NCI-H2196 treated with DMSO at 0.1 percent for 48 hours (cell line): ENCODE measurements at regions not wholly inside any gene's neighbourhood (a gene's known extent, or its start where the extent isn't known, plus 50 kb on each side); places are given as distances from the start of the nearest gene placed in this dataset.

ENCODE experiments used
- DNase-seq: peaks from one replicate; lab custom pipeline; 2025; ENCODE audit not compliant: unreplicated experiment; lab: John Stamatoyannopoulos, UW

DNA sequence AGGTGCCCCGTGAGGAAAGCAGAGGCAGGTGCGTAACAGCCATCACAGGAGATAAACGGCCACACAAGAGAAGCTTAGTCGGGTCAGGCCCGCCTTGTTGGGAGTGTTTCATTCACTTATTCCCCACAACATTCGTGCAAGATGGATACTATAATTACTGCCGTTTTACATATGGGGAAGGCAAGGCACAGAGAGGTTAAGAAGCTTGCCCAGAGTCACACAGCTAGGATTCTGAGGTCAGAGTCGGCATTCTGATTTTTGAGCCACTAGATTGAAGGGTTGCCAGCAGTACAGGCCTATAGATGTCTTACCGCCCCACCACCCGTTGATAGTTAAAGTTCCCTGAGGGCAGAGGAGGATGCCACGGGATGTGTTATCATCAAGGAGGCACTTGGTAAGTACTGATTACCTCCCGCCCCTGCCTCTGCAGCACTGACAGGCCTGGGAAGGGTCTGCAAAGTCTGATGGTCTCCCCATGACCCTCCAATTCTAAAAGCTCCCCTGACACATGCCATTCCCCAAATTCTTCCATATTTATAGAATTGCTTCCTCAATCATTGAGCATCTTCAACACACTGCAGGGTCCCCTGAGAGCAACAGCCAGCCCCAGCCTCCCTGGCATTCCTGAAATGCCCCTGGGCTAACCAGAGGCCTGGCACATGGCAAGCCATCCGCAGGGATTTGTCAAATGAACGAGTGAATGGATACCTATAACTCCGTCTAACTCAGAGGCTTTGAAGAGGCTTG is 74.7 kb upstream of the CLDN14 start:
- no peak for DNase-seq

DNA sequence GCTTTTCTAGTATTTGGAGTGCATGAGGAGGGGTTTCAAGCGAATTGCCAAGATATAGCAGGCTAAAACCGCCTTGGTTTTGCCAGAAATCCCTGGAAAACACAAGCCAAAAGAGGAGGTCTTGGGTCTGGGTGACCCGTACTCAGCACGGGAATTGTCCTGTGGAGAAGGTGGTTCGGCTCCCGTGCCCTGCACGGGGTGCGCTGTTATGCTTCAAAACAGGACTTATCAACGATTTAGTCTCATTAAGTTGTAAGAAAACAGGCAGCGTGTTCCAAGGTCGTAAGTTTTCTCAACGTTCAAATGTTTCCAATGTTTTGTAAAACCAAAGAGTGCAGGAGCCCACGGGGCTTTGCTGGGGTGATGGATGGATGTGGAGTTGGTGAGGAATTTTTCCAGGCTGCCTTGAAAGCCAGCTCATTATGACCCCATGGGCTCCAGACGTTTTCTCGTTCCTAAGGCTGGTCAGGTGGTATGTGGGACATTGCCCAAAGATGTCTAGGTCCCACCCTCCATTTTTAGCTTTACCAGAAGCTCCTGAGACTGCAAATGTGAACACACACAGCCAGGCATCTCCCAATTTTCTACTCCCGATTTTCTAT is 75.4 kb upstream of the CLDN14 start:
- DNase-seq = no peak

DNA sequence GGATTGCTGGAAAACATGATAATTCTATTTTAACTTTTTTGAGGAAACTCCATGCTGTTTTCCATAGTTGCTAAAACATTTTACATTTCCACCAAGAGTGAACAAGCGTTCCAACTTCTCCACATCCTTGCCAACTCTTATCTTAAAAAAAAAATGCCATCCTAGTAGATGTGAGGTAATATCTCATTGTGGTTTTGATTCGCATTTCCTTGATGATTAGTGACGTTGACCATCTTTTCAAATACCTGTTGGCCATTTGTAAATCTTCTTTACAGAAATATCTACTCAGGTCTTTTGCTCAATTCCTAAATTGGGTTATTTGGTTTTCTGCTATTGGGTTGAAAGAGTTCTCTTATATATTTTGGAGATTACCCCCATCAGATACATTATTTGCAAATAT is 77.4 kb upstream of the CLDN14 start:
- DNase-seq = no peak

DNA sequence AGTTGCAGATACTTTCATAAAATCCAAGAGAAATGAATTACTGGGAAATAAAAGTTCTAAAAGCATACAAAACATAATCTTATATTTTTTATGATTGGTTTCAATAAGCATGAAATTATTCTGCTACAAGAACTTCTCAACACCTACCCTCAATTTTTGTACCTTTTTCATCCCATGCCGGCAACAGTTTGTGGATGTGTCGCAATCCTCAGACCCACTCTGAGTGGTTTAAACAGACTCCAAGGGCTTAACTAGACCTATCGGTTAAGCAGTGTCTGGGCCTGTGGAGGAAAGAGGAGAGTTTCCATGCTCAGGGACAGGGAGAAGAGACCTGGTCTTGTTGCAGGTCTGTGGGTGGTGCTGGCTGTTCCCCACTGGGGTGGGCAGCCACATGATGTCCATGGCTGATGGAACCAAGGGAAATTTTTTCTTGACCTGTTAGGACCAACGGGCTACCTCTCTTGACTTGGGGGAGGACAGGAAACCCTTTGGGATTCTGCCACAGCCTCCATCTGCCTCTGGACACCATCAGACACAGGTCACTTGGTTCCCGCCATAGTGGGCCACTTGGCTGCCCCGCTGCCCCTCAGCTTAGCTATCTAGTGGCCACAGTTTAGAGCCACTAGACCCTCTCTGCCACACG is 81.1 kb upstream of the CLDN14 start:
- DNase-seq = no peak

DNA sequence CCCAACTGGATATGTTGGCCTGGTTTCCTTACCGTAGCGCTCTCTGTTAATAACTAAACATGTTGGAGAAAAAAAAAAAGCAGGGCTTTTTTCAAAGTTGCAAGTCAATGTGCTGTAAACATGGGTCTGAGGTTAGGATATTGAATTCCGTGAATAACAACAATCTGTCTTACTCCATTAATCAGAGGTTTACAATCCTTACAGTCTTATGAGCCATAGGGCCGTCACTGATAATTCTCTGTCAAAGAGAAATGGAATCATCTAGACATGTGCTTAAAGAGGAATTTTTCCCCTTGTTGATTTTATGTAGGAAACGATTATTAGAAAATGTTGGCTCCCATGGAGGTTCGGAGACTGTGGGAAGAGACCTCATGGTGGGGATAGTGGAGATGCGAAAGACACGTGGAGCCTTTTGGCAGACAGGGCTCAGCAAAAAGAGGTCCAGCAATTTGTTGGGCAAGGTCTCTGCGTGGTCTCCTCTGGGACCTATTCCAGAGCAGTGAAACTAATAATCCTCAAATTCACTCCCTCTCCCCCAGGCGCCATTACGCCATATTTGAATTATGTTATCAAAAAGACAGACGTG is 83.5 kb upstream of the CLDN14 start:
- no peak for DNase-seq

DNA sequence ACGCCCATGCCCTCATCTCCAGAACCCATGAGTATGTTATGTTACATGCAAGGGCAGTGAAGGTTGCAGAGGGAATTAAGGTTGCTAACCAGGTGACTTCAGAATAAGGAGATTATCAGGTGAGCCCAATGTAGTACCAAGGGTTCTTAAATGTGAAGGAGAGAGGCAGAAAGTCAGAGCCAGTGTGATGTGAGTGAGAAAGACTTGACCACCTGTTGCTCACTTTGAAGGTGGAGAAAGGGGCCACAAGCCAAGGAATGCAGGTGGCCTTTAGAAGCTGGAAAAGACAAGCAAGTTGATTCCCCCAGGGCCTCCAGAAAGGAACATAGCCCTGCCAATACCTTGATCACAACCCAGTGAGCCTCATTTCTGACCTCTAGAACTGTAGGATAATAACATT is 84.7 kb upstream of the CLDN14 start:
- DNase-seq = no peak

DNA sequence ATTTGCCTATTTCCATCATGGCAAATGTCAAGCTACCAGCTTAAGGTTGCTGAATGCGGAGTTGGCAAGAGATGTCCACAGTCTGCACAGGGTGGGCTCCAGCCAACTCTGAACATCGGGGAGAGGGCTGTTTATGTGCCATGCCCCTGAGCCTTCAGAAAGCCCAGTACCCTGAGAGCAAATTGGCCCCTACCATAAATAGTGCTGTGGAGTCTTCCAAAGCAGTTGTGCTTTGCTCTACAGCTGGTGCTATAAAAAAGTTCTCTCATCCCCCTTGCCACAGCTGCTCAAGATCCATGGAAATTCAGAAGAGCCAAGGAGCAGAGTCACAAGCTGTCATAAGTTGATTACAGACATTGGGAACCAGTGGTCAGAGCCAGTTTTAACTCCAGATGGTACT is 85.6 kb upstream of the CLDN14 start:
- no peak for DNase-seq

DNA sequence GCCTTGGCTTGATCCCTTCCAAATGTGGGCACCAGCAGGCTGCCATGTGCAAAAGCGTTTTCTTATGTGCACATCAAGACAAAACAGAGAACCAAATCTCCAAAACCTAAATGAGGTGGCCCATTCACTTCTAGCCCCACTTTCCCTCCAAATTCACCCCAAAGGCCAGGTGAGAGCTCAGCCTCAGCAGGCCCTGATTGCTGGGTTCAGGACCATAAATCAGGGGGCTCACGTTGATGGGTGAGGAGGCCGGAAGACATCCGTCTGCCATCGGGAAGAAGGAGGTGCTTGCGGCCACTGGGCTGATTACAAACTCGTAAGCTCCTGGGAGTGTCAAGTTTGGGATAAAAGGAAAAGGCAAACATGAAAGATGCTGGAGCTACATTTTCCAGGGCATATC is 86.7 kb upstream of the CLDN14 start:
- no peak for DNase-seq

DNA sequence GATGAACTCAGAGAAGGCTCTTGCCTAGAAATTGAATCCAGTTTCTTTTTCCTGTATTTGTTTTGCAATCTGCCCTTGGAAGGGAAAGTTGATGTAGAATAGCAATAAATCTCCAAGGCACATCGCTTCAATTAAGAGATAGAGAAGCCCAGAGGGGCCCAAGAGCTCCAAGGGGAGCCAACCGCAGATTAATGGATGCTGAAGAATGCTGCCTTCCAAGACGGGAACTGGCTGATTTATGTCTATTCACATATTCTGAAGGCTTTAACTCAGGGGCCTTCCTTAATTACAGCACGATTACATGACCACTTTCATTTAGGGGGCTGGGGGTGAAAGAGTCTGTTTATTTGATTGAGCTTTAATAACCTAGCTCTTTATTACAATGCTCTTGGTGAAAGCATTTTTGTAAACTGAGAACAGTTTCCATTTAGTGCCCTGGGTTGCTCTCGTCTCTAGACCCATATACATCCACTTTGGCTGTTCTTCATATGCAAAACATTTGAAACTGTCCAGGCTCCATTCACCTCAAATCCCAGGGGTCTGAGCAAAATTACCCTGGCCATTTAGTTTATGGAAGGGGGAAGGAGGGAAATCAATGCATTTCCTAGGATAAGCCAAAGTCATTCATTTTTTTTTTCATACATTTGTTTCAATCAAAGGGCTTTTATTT is 87.4 kb upstream of the CLDN14 start:
- no peak for DNase-seq

DNA sequence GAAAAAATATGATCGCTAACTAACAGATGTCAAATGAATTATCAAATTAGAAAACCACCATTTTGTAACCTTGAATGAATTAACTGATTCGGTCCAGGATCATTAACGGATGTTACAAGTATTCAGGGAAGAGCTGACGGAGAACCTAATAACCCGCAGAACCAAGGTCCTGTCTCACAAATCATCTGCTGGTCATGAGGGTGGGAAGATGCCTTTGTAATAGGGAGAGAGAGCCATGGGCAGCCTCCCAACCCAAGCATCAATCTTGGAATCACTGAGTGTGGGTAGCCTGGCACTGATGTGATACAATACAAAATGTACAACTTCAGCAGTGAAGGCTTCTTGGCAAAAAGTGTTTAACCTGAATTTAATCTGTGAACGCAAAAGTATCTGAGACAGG is 89.6 kb upstream of the CLDN14 start:
- no peak for DNase-seq

DNA sequence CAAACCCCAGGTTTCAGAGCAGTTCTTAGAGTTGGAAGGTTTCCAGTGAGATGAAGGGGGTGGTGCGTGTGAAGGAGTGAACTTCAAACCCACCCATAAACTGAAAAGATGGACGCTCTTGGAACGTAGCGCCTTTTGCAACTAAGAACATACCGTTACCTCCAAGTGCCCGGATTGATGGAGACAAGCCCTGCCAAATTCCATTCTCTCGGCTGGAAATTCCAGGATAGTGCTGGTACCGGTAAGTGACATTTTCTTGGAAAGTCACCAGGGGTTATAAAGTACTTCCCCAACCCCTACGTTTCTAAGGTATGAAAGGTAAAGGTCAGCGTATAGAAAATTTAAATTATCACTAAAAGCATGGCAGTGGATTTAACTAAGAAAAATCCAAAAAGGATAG is 91.6 kb upstream of the CLDN14 start:
- no peak for DNase-seq

DNA sequence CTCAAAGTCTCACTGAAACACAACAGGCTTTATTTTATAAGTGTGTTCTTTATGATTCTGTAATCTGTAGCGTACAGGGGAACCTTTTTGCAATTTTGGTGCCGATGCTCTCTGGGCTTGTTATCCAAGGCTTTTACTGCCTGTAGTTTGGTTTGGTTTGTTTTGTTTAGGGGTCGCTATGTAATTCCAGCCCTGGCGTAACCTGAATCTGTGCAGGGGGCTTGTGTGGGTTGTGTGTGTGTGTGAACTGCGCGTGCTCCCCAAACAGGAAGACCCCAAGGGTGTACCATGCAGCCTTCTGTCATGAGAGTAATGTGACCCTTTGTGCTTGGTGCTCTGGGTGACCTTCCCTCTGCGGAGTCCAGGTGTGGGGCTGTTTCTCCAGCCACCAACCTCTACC is 92.1 kb upstream of the CLDN14 start:
- no peak for DNase-seq

DNA sequence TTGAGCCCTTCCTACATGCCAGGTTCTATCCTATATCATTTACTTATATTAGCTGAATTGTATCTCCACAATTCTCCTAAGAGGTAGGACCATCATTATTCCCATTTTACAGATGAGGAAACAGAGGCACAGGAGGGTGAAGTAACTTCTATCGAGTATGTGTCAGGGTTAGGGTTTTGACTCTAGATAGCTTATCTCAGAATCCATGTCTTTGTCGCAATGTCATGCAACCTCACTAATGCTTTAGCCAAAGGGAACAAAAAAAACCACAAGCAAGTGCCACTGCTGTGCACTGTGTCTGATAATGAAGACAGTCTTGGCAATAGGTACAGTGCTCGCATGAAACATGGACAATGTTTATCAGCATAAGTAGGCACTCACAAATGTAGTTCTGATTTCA is 95.4 kb upstream of the CLDN14 start:
- DNase-seq = no peak

DNA sequence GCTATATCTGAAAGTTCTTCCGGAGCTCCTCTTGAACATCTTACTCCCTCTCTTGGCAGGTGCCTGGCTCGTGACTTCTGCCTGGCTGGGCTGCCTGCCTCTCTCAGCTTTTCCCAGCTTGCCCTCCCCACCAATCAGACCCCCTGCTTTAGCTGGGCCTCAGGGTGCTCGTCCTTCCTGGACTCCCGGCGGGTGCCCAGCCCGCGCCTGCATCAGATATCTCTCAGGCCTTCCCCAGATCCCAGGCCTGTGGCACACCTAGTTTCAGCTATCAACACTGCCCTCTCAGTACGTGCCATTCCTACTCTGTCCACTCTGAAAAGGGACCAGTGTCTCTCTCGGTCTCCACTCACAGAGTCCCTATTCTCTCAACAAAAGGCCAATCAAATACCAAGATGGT is 96.5 kb upstream of the CLDN14 start:
- DNase-seq = no peak

DNA sequence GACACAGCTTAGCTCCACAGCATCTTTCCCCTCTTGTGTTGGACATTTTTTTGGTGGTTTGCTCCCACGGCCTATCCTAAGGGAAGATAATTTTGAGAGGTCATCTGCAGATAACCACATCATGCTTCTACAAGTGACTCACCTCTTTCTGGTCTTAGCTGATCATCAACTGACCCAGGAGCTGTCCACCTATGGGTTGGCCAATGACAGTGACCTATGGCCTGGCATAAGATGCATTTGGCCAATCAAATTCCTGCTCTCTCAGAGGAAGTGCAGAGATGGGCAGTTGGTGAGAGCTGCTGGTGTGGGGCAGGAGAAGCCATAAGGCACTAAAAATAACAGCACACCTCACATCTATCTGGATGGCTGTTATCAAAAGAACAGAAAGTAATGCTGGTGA is 100.0 kb upstream of the CLDN14 start:
- DNase-seq = no peak

DNA sequence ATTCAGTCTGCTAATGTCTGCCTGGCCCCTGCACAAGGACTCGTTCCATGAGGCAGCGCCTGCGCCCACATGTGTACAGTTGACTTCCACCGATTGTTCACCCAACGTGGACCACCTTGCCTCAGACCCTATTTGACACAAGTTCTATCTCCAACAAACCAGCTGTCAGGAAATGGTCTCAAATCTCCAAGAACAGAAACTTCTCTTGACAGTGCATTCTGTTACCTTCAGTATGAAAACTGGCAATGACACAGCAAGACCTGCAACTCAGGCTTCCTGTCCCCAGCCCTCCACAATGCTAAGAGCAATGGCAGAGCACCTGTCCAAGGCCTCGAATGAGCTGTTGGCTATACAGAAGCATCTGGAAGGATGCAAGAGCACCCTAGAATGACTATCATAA is 102.3 kb upstream of the CLDN14 start:
- no peak for DNase-seq

DNA sequence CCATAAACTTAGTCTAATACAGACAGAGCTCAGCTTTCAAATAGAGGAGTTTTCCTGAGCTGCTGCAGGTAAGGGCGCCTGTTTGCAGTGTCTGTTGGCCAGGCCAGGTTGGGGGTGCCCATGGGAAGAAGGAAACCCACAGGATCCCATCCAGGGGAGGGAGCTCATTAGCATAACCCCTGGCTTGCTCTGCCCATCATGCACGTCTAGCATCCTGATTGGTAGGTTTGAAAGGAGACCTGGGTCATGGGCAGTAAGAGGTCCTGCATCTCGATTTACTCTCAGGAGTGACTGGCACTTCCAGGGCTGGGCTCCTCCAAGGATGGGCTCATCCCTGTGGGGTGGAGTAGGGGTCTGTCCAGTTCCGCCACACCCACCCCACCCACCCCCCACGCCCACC is 103.7 kb upstream of the CLDN14 start:
- no peak for DNase-seq

DNA sequence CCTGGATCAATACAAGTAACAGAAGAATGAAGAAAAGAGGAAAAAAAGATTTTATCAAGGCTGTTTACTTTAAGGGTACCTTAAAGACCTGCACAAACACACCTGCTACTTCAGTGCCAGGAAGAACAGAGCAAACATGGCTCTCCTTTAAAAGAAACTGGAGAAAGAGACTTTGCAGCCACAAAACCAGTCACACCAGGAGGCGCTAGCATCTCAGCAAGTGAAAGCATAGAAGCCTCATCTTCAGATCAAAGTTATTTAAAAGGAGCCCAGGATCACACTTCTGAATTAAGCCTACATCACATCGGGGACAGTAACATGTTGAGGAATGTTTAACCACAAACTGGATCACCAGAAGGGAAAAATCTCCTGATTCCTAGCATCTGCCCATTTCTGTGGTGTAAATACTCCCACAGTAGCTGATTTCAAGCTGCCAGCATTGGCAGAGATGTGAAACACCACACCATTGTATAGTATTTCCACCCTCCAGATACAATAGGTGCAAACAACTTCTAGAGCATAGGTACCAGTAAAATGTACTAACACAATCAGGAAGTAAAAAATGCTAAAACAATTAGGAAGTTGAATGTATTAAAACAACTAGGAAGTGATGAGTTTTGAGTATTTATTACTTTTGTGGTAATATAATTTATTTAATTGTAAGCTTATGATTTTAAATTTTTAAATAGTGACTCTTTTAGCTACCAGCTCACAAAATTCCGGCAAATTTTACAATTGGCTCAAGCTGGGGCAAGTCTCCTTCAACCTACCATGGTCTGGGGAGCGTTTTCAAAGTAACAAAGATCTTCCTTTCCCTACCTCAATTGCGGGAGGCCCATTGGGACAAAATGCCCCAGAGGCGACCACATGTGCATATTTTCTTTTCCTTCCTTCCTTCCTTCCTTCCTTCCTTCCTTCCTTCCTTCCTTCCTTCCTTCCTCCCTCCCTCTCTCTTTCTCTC is 105.3 kb upstream of the CLDN14 start:
- DNase-seq = no peak

DNA sequence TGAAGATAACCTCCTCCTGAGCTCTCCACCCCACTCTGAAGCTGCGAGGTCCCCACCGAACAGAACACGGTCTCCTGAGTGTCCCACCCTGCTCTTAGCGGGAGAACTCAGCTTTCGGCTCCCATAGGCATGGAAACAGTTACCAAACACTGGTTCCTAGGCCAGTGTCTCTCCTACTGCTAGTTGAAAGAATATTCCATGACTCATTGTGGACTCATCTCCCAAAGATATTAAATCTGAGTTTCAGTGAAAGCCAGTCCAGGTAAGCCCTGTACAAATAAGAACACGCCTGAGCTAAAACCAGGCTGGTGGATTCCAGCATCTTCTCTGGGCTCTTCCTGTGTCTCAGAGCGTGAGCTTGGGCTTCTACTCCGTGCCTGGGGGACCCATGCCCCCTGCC is 107.5 kb upstream of the CLDN14 start:
- DNase-seq = no peak

DNA sequence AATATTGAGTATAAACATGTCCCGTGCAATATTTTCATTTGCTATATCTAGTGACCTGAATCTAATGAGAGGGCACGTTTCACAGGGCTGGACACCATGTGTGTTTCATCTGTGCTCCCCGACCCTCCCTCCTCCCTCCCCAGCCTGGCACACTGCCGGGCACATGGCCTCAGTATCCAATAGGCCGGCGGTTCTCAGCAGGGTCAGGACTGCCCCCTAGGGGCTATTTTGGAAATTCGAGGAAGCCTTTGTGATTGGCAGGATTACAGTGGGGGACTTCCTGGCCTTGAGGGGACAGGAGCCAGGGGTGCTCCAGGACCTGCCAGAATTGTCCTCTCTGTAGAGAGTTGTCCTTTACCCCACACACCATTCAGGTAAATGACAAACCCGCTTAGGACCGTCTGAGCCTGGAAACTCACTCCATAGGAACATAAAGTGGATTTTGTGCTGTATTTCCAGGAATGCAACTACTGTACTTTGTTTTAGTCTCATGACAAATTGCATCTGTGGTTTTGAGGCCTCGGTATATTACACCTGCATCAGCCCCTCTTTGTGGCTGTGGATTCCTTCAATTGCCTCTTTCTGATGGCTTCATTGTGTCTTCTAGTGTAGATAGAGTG is 109.5 kb upstream of the SIM2 start:
- DNase-seq = no peak
